PC-3 (cell line): ENCODE measurements at regions not wholly inside any gene's neighbourhood (a gene's known extent, or its start where the extent isn't known, plus 50 kb on each side); places are given as distances from the start of the nearest gene placed in this dataset.

Experiments used
- EZH2phosphoT487 ChIP-seq: fragments of 300-600 bp; sonication (generic); IDR thresholded peaks from 2 replicates; pipeline ENCODE4 v1.6.1; 2018; ENCODE audit warnings: mild to moderate bottlenecking, antibody characterized with exemption, low read length, borderline replicate concordance
- TF ChIP-seq, protein P1 (sequence below): fragments of 300-600 bp; sonication (generic); conservative IDR thresholded peaks from 2 replicates; pipeline ENCODE4 v1.5.1; 2017; ENCODE audit warnings: antibody characterized with exemption, low read depth, mild to moderate bottlenecking, low read length

DNA sequence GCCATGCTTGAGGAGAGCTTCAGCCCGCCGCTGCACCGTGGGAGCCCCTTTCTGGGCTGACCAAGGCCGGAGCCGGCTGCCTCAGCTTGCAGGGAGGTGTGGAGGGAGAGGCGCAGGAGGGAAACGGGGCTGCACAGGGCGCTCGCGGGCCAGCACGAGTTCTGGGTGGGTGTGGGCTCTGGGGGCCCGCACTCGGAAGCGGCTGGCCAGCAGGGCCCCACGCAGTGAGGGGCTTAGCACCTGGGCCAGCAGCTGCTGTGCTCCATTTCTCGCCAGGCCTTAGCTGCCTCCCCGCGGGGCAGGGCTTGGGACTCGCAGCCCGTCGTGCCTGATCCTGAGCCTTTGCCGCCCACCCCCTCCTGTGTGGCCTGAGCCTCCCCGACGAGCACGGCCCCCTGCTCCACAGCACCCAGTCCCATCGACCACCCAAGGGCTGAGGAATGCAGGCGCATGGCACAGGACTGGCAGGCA, 1554.0 kb downstream of the KCNT2 start:
- TF ChIP-seq, protein P1, sequence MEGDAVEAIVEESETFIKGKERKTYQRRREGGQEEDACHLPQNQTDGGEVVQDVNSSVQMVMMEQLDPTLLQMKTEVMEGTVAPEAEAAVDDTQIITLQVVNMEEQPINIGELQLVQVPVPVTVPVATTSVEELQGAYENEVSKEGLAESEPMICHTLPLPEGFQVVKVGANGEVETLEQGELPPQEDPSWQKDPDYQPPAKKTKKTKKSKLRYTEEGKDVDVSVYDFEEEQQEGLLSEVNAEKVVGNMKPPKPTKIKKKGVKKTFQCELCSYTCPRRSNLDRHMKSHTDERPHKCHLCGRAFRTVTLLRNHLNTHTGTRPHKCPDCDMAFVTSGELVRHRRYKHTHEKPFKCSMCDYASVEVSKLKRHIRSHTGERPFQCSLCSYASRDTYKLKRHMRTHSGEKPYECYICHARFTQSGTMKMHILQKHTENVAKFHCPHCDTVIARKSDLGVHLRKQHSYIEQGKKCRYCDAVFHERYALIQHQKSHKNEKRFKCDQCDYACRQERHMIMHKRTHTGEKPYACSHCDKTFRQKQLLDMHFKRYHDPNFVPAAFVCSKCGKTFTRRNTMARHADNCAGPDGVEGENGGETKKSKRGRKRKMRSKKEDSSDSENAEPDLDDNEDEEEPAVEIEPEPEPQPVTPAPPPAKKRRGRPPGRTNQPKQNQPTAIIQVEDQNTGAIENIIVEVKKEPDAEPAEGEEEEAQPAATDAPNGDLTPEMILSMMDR: no peak
- no peak for TF ChIP-seq EZH2phosphoT487
